H9 (cell line): ENCODE measurements at regions not wholly inside any gene's neighbourhood (a gene's known extent, or its start where the extent isn't known, plus 50 kb on each side); places are given as distances from the start of the nearest gene placed in this dataset.

ENCODE experiments used
- DNase-seq: peaks from one replicate; pipeline ENCODE4 v3.0.0-alpha.2; 2017
- H2AFZ ChIP-seq: one replicate; pipeline ENCODE4 v1.6.1; 2013; ENCODE audit warnings: mild to moderate bottlenecking, low read length, control low read depth, moderate library complexity
- H2AK5ac ChIP-seq: 2 replicates; pipeline ENCODE4 v1.6.1; 2013; ENCODE audit warnings: low read length, control low read depth, mixed read lengths; ENCODE audit not compliant: insufficient read length
- H2BK120ac ChIP-seq: one replicate; pipeline ENCODE4 v1.6.1; 2013; ENCODE audit warnings: low read depth, mild to moderate bottlenecking, low read length, control low read depth, inconsistent platforms; ENCODE audit not compliant: poor library complexity, severe bottlenecking
- H2BK12ac ChIP-seq: 2 replicates; pipeline ENCODE4 v1.6.1; 2013; ENCODE audit warnings: low read length, control low read depth, mixed read lengths, low read depth; ENCODE audit not compliant: insufficient read length
- H2BK15ac ChIP-seq: 2 replicates; pipeline ENCODE4 v1.6.1; 2013; ENCODE audit warnings: low read depth, low read length, control low read depth
- H2BK20ac ChIP-seq: one replicate; pipeline ENCODE4 v1.6.1; 2013; ENCODE audit warnings: low read depth, mild to moderate bottlenecking, low read length, control low read depth, inconsistent platforms; ENCODE audit not compliant: poor library complexity, severe bottlenecking
- H2BK5ac ChIP-seq: 2 replicates; pipeline ENCODE4 v1.6.1; 2013; ENCODE audit warnings: low read length, control low read depth, mixed read lengths; ENCODE audit not compliant: insufficient read length
- H3K14ac ChIP-seq: 2 replicates; pipeline ENCODE4 v1.6.1; 2013; ENCODE audit warnings: low read length, control low read depth; ENCODE audit not compliant: insufficient read depth
- H3K18ac ChIP-seq: 2 replicates; pipeline ENCODE4 v1.6.1; 2013; ENCODE audit warnings: low read depth, mild to moderate bottlenecking, mixed read lengths, low read length, control low read depth; ENCODE audit not compliant: insufficient read length
- H3K23ac ChIP-seq: 2 replicates; pipeline ENCODE4 v1.6.1; 2013; ENCODE audit warnings: low read length, control low read depth, mixed read lengths, low read depth; ENCODE audit not compliant: insufficient read length
- H3K23me2 ChIP-seq: 2 replicates; pipeline ENCODE4 v1.6.1; 2013; ENCODE audit warnings: low read depth, mild to moderate bottlenecking, mixed read lengths, low read length, control low read depth; ENCODE audit not compliant: insufficient read length, poor library complexity, severe bottlenecking
- H3K27ac ChIP-seq: 2 replicates; pipeline ENCODE4 v1.5.1; 2013; ENCODE audit warnings: low read length, control low read depth, mixed read lengths, low read depth; ENCODE audit not compliant: insufficient read length
- H3K27me3 ChIP-seq: 2 replicates; pipeline ENCODE4 v1.6.1; 2013; ENCODE audit warnings: low read length, control low read depth, inconsistent platforms; ENCODE audit not compliant: insufficient read depth
- H3K4ac ChIP-seq: 2 replicates; pipeline ENCODE4 v1.6.1; 2013; ENCODE audit warnings: low read depth, mild to moderate bottlenecking, control low read depth, inconsistent platforms, low read length, moderate library complexity
- H3K4me1 ChIP-seq: 2 replicates; pipeline ENCODE4 v1.6.1; 2013; ENCODE audit warnings: low read length, control low read depth, inconsistent platforms; ENCODE audit not compliant: insufficient read depth
- H3K4me2 ChIP-seq: 2 replicates; pipeline ENCODE4 v1.6.1; 2013; ENCODE audit warnings: low read length, control low read depth, mixed read lengths; ENCODE audit not compliant: insufficient read length, insufficient read depth
- H3K56ac ChIP-seq: 2 replicates; pipeline ENCODE4 v1.6.1; 2013; ENCODE audit warnings: low read depth, mild to moderate bottlenecking, mixed read lengths, low read length, control low read depth; ENCODE audit not compliant: insufficient read length
- H3K79me1 ChIP-seq: 2 replicates; pipeline ENCODE4 v1.6.1; 2013; ENCODE audit warnings: low read depth, mild to moderate bottlenecking, moderate library complexity, low read length, control low read depth, inconsistent platforms; ENCODE audit not compliant: insufficient read depth, poor library complexity, severe bottlenecking
- H3K79me2 ChIP-seq: 2 replicates; pipeline ENCODE4 v1.6.1; 2013; ENCODE audit warnings: low read length, control low read depth, inconsistent platforms; ENCODE audit not compliant: insufficient read depth
- H3K9ac ChIP-seq: 2 replicates; pipeline ENCODE4 v1.6.1; 2013; ENCODE audit warnings: low read length, control low read depth, mixed read lengths; ENCODE audit not compliant: insufficient read length; ENCODE audit errors: extremely low read depth
- H3K9me3 ChIP-seq: one replicate; pipeline ENCODE4 v1.6.1; 2013; ENCODE audit warnings: low read depth, low read length, inconsistent platforms; ENCODE audit not compliant: control insufficient read depth
- H3T11ph ChIP-seq: one replicate; pipeline ENCODE4 v1.6.1; 2013; ENCODE audit warnings: mild to moderate bottlenecking, low read length, control low read depth, inconsistent platforms
- H4K20me1 ChIP-seq: one replicate; pipeline ENCODE4 v1.6.1; 2013; ENCODE audit not compliant: control insufficient read depth, insufficient read length, insufficient read depth
- H4K5ac ChIP-seq: 2 replicates; pipeline ENCODE4 v1.6.1; 2013; ENCODE audit warnings: low read depth, mild to moderate bottlenecking, mixed read lengths, low read length, control low read depth; ENCODE audit not compliant: insufficient read length
- H4K8ac ChIP-seq: replicated peaks from 2 replicates; pipeline ENCODE4 v1.6.1; 2013; ENCODE audit warnings: low read length, control low read depth, mixed read lengths, low read depth; ENCODE audit not compliant: insufficient read length
- H4K91ac ChIP-seq: 2 replicates; pipeline ENCODE4 v1.6.1; 2013; ENCODE audit warnings: low read depth, mild to moderate bottlenecking, moderate library complexity, mixed read lengths, low read length, control low read depth; ENCODE audit not compliant: insufficient read length
- H3K27ac Mint-ChIP-seq, 3 experiments: 2 replicates in 2 of 3; 3 replicates in 1 of 3; pipeline ENCODE4 v1.8.0; 2020 to 2021; ENCODE audit warnings: mixed read lengths in 3 of 3, mild to moderate bottlenecking in 1 of 3, moderate library complexity in 1 of 3
- H3K27me3 Mint-ChIP-seq: 2 replicates; pipeline ENCODE4 v1.8.0; 2021; ENCODE audit warnings: low read depth, mild to moderate bottlenecking, moderate library complexity, mixed read lengths
- H3K36me3 Mint-ChIP-seq, 3 experiments: 2 replicates in 2 of 3; 3 replicates in 1 of 3; pipeline ENCODE4 v1.8.0; 2020 to 2021; ENCODE audit warnings: low read depth in 3 of 3, mixed read lengths in 3 of 3; ENCODE audit not compliant: insufficient read depth in 1 of 3
- H3K4me1 Mint-ChIP-seq, 2 experiments: 2 replicates each; pipeline ENCODE4 v1.8.0; 2020; ENCODE audit warnings: mixed read lengths in 2 of 2
- H3K4me3 Mint-ChIP-seq, 2 experiments: 2 replicates in 1 of 2; 3 replicates in 1 of 2; pipeline ENCODE4 v1.8.0; 2020 to 2021; ENCODE audit warnings: mild to moderate bottlenecking in 2 of 2, mixed read lengths in 2 of 2, moderate library complexity in 1 of 2
- H3K9me3 Mint-ChIP-seq, 2 experiments: 2 replicates in 1 of 2; 3 replicates in 1 of 2; pipeline ENCODE4 v1.8.0; 2020; ENCODE audit warnings: mild to moderate bottlenecking in 2 of 2, mixed read lengths in 2 of 2, moderate library complexity in 1 of 2
- WGBS: extraction: QIAGEN DNeasy Blood & Tissue Kit; methylation state at CpG from one replicate; pipeline ENCODE4 v1.1.7; 2013; ENCODE audit warnings: missing lambda C conversion rate, low lambda C conversion rate, mixed read lengths; ENCODE audit not compliant: insufficient read length; ENCODE audit errors: extremely low coverage; 5-methylcytosine and 5-hydroxymethylcytosine counted together
- TF ChIP-seq, protein P1 (sequence below): fragments of 200-600 bp; sonication (generic); conservative IDR thresholded peaks from 3 replicates; pipeline ENCODE4 v1.8.0; 2021; ENCODE audit warnings: antibody characterized with exemption, mild to moderate bottlenecking

DNA sequence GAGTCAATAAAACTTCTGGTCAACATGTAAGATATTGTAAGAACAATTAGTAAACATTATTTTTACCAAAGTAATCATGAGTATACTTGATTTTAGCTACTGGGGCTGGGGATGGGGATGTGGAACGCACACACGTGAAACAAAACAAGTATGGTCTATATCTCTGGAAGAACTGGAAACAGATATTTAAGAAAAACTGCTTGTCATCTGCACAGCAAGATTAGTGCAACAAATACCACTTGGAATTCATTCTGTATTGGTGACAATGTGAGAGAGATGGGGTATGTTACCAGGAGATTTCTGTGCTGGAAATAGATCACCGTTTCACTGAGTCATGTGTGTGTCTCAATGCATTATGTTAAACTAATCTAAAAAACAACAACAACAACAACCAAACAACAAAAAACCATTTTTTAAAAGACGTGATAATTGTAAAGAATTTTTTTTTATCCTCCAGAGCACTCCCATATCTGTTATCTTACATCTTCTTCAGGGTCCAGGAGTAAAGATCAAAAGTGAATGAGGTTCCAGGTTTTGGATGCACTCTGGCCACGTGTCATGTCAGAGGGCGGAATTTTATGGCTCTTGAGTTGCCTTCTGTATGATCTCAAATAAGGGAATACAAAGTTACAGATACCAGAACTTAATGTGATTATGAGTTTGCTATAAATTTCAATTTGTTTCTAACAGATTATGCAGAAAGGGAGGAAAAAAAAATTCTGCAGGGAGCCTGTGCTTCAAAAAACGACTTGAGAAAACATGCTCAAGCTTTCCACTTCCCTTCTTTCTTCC lies 153.0 kb downstream of the BBOX1 start:
- Histone ChIP-seq H2AK5ac (no peak overlapping the region), H2BK5ac (no peak overlapping the region), H3K9ac (no peak overlapping the region), H3K4ac (no peak overlapping the region), H4K5ac (no peak overlapping the region), H3K14ac (no peak overlapping the region), H4K91ac (no peak overlapping the region), H3K9me3 (no peaks in the 10 kb centered on the region), H3K18ac (no peak overlapping the region), H2BK20ac (no peak overlapping the region), H3K79me2 (no peaks in the 10 kb centered on the region), H3K23ac (no peak overlapping the region), H3K23me2 (no peaks in the 10 kb centered on the region), H2BK15ac (no peak overlapping the region), H3K79me1 (no peaks in the 10 kb centered on the region), H4K20me1 (no peaks in the 10 kb centered on the region), H3K56ac (no peak overlapping the region), H3K27me3 (no peaks in the 10 kb centered on the region), H4K8ac (no peak overlapping the region), H2BK120ac (no peak overlapping the region), H3T11ph (no peak overlapping the region), H2BK12ac (no peak overlapping the region), H2AFZ (no peak overlapping the region), H3K4me2 (no peak overlapping the region), H3K4me1 (no peaks in the 10 kb centered on the region), H3K27ac (no peak overlapping the region)
- TF ChIP-seq, protein P1, sequence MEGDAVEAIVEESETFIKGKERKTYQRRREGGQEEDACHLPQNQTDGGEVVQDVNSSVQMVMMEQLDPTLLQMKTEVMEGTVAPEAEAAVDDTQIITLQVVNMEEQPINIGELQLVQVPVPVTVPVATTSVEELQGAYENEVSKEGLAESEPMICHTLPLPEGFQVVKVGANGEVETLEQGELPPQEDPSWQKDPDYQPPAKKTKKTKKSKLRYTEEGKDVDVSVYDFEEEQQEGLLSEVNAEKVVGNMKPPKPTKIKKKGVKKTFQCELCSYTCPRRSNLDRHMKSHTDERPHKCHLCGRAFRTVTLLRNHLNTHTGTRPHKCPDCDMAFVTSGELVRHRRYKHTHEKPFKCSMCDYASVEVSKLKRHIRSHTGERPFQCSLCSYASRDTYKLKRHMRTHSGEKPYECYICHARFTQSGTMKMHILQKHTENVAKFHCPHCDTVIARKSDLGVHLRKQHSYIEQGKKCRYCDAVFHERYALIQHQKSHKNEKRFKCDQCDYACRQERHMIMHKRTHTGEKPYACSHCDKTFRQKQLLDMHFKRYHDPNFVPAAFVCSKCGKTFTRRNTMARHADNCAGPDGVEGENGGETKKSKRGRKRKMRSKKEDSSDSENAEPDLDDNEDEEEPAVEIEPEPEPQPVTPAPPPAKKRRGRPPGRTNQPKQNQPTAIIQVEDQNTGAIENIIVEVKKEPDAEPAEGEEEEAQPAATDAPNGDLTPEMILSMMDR: no peak
- Mint-ChIP-seq H3K4me1 (no peaks in the 10 kb centered on the region), H3K27me3 (no peaks in the 10 kb centered on the region), H3K9me3 (no peaks in the 10 kb centered on the region), H3K36me3 (no peaks in the 10 kb centered on the region), H3K27ac (no peak overlapping the region), H3K4me3 (no peak overlapping the region)
- DNase-seq: no peak
- WGBS: no CpG with 5 or more reads among the region's 7 CpGs
